Endothelial cell of umbilical vein (primary cell): ENCODE measurements at regions not wholly inside any gene's neighbourhood (a gene's known extent, or its start where the extent isn't known, plus 50 kb on each side); places are given as distances from the start of the nearest gene placed in this dataset.

Experiments
- BruUV-seq: library from RNA; stranded (reverse); fragments of 400-500 nt; replicated peaks from 2 replicates; lab custom pipeline; 2021; lab: Mats Ljungman, UMichigan
- CTCF ChIA-PET: fragments of 300-600, 350-600 bp; sonication (Branson Sonifier 250); formaldehyde crosslinking; loops from one replicate; lab custom pipeline; 2021; ENCODE audit warnings: antibody characterized with exemption, inconsistent platforms; lab: Charles Lee
- POLR2A ChIA-PET: fragments of 300-600, 350-600 bp; sonication (Branson Sonifier 250); formaldehyde crosslinking; loops from one replicate; lab custom pipeline; 2021; ENCODE audit warnings: antibody characterized with exemption, inconsistent platforms; lab: Charles Lee
- DNase-seq: peaks from one replicate; pipeline ENCODE4 v3.0.0-alpha.2; 2011; ENCODE audit warnings: low read depth, low spot score
- FAIRE-seq: peaks from 2 replicates; lab custom pipeline; 2011; peaks lifted over from hg19 to GRCh38; lab: Jason Lieb, UNC
- H2AFZ ChIP-seq: 2 replicates; pipeline ENCODE4 v1.6.0; 2012; ENCODE audit warnings: low read depth, low read length, control low read depth, inconsistent platforms
- H3K27ac ChIP-seq: 2 replicates; pipeline ENCODE4 v1.5.1; 2011; ENCODE audit warnings: low read depth, mild to moderate bottlenecking, control low read depth, low read length, moderate library complexity; ENCODE audit not compliant: insufficient read depth
- H3K27me3 ChIP-seq, 2 experiments: 2 replicates each; pipeline versions ENCODE4 v1.6.0 to v1.6.1; 2011; ENCODE audit warnings: low read length in 2 of 2, mixed read lengths in 1 of 2; ENCODE audit not compliant: control insufficient read depth in 2 of 2, insufficient read depth in 2 of 2
- H3K36me3 ChIP-seq, 2 experiments: 2 replicates in 1 of 2; 3 replicates in 1 of 2; pipeline ENCODE4 v1.5.1; 2011; ENCODE audit warnings: low read length in 2 of 2, mild to moderate bottlenecking in 1 of 2, moderate library complexity in 1 of 2; ENCODE audit not compliant: control insufficient read depth in 2 of 2, insufficient read depth in 2 of 2; ENCODE audit errors: extremely low read depth in 1 of 2
- H3K4me1 ChIP-seq: 3 replicates; pipeline ENCODE4 v1.5.1; 2011; ENCODE audit warnings: mild to moderate bottlenecking, low read length; ENCODE audit not compliant: control insufficient read depth, insufficient read depth; ENCODE audit errors: extremely low read depth
- H3K4me2 ChIP-seq: 2 replicates; pipeline ENCODE4 v1.6.1; 2011; ENCODE audit warnings: low read length, control low read depth, mixed read lengths; ENCODE audit not compliant: insufficient read depth
- H3K4me3 ChIP-seq, 3 experiments: fragments of 200-600 bp in 1 of 3; sonication (generic), shearing (Covaris generic) in 1 of 3; replicated peaks in 1 of 3; 2 replicates each; pipeline ENCODE4 v1.5.1; 2011 to 2016; ENCODE audit warnings: control low read depth in 3 of 3, low read length in 3 of 3, mild to moderate bottlenecking in 2 of 3, inconsistent platforms in 1 of 3, low read depth in 1 of 3, moderate library complexity in 1 of 3; ENCODE audit not compliant: insufficient read depth in 1 of 3
- H3K79me2 ChIP-seq: 2 replicates; pipeline ENCODE4 v1.6.0; 2012; ENCODE audit warnings: low read length, inconsistent platforms; ENCODE audit not compliant: control insufficient read depth, insufficient read depth
- H3K9ac ChIP-seq: replicated peaks from 2 replicates; pipeline ENCODE3; 2011; ENCODE audit warnings: low read length, control low read depth; ENCODE audit not compliant: insufficient read depth; ENCODE audit errors: extremely low read depth
- H3K9me1 ChIP-seq: replicated peaks from 3 replicates; pipeline ENCODE4 v1.6.0; 2011; ENCODE audit warnings: mild to moderate bottlenecking, low read length; ENCODE audit not compliant: control insufficient read depth, insufficient read depth; ENCODE audit errors: extremely low read depth
- H3K9me3 ChIP-seq: replicated peaks from 2 replicates; pipeline ENCODE4 v1.5.1; 2012; ENCODE audit warnings: low read length, inconsistent platforms; ENCODE audit not compliant: control insufficient read depth, insufficient read depth
- H4K20me1 ChIP-seq: replicated peaks from 2 replicates; pipeline ENCODE3; 2011; ENCODE audit warnings: mild to moderate bottlenecking, low read length; ENCODE audit not compliant: control insufficient read depth, insufficient read depth; ENCODE audit errors: extremely low read depth
- CTCF ChIP-seq, 2 donors: IDR thresholded peaks; 1 replicate in 1 of 2; 2 replicates in 1 of 2; pipeline ENCODE4 v1.5.1; 2011; ENCODE audit warnings: low read length in 2 of 2, mild to moderate bottlenecking in 2 of 2, moderate library complexity in 2 of 2, control low read depth in 1 of 2, inconsistent platforms in 1 of 2, low read depth in 1 of 2; ENCODE audit not compliant: insufficient read depth in 1 of 2; ENCODE audit errors: extremely low read depth in 1 of 2
- EZH2 ChIP-seq: IDR thresholded peaks from 2 replicates; pipeline ENCODE4 v1.6.1; 2012; ENCODE audit warnings: borderline replicate concordance, low read depth, mild to moderate bottlenecking, moderate library complexity, low read length, inconsistent platforms; ENCODE audit not compliant: severe bottlenecking
- FOS ChIP-seq: IDR thresholded peaks from 2 replicates; pipeline ENCODE4 v1.6.1; 2011; ENCODE audit warnings: mild to moderate bottlenecking, low read length, moderate library complexity, borderline replicate concordance; ENCODE audit not compliant: insufficient read depth
- GATA2 ChIP-seq: IDR thresholded peaks from 2 replicates; pipeline ENCODE4 v1.7.0; 2011; ENCODE audit warnings: low read depth, mild to moderate bottlenecking, moderate library complexity, mixed read lengths, low read length; ENCODE audit not compliant: insufficient read length, insufficient read depth
- JUN ChIP-seq: IDR thresholded peaks from 2 replicates; pipeline ENCODE4 v1.6.1; 2011; ENCODE audit warnings: borderline replicate concordance, low read depth; ENCODE audit not compliant: insufficient read length, insufficient read depth
- MAX ChIP-seq: IDR thresholded peaks from 2 replicates; pipeline ENCODE4 v1.6.1; 2011; ENCODE audit not compliant: insufficient read depth, insufficient read length
- MYC ChIP-seq: IDR thresholded peaks from one replicate; pipeline ENCODE4 v1.6.1; 2011; ENCODE audit warnings: mild to moderate bottlenecking, low read depth, low read length
- POLR2A ChIP-seq: IDR thresholded peaks from 2 replicates; pipeline ENCODE4 v1.6.1; 2012; ENCODE audit warnings: low read depth, mild to moderate bottlenecking, control low read depth, low read length
- POLR2AphosphoS5 ChIP-seq: IDR thresholded peaks from 2 replicates; pipeline ENCODE4 v1.6.1; 2012; ENCODE audit warnings: low read depth, mild to moderate bottlenecking, control low read depth, low read length, moderate library complexity; ENCODE audit not compliant: insufficient read depth
- dilution Hi-C: fragments of 300-500 bp; cut with MboI; formaldehyde crosslinking; loops from one replicate; pipeline ENCODE4 v1.15.0; 2019; ENCODE audit warnings: low sequenced_read_pairs; ENCODE audit not compliant: extremely low pct_ligation_motif_present
- intact Hi-C: fragments of 100-400 bp; cut with micrococcal nuclease; formaldehyde crosslinking; loops from one replicate; pipeline ENCODE4 v1.10.0; 2022

- no peak overlapping the region for H3K4me3 ChIP-seq
- H3K36me3 ChIP-seq, result no peaks in the 10 kb centered on the region
- no peaks in the 10 kb centered on the region for H3K9me1 ChIP-seq
- no TSS peak for BruUV-seq
- H3K79me2 ChIP-seq, result no peaks in the 10 kb centered on the region
- intact Hi-C loops (no loop called here), dilution Hi-C loops (no loop called here)
- ChIA-PET POLR2A (no interaction called here), CTCF (interaction anchor here (1.4 kb wide), 1 partner anchor 13 kb away, joined by 6 read pairs; no protein-coding TSS in a partner anchor)
- DNase-seq (no peak), FAIRE-seq (no peak)
- H4K20me1 ChIP-seq, result no peaks in the 10 kb centered on the region
- peaks cover 0 to 5% of the 10 kb centered on the region in 2 experiments for H3K27me3 ChIP-seq
- TF ChIP-seq POLR2AphosphoS5, result no peak
- no peak for TF ChIP-seq MAX
- no peak for TF ChIP-seq CTCF (IDR thresholded peaks at IDR 0.05; ENCODE audit: extremely low read depth in 1 of 2, insufficient read depth in 1 of 2, low read depth in 1 of 2, low read length in 2 of 2)
- TF ChIP-seq FOS, result no peak
- no peak for TF ChIP-seq MYC
- no peak for TF ChIP-seq GATA2
- TF ChIP-seq JUN, result no peak
- no peak for TF ChIP-seq POLR2A
- TF ChIP-seq EZH2, result no peak
- H3K4me2 ChIP-seq, result no peak overlapping the region
- no peaks in the 10 kb centered on the region for H3K4me1 ChIP-seq
- H3K27ac ChIP-seq, result no peak overlapping the region
- no peaks in the 10 kb centered on the region for H3K9me3 ChIP-seq
- H3K9ac ChIP-seq, result no peak overlapping the region
- H2AFZ ChIP-seq, result no peak overlapping the region
These were observed 61.0 kb upstream of the NANOS1 start for GRCh38 chr10:118968482-118968881.
